Liver (tissue), 8 donors: ENCODE measurements at regions not wholly inside any gene's neighbourhood (a gene's known extent, or its start where the extent isn't known, plus 50 kb on each side); places are given as distances from the start of the nearest gene placed in this dataset.

ENCODE experiments used
- DNase-seq: peaks from one replicate; pipeline ENCODE4 v3.0.0-alpha.2; 2017; ENCODE audit warnings: low spot score
- H3K27ac ChIP-seq, 2 donors: one replicate each; pipeline ENCODE4 v1.7.0; 2013; ENCODE audit warnings: inconsistent platforms in 2 of 2, low read length in 2 of 2, control low read depth in 1 of 2, low read depth in 1 of 2, mild to moderate bottlenecking in 1 of 2
- H3K27me3 ChIP-seq, 4 donors: one replicate each; pipeline versions ENCODE4 v1.6.1 to v1.7.0; 2013; ENCODE audit warnings: low read length in 3 of 4, inconsistent platforms in 1 of 4, mild to moderate bottlenecking in 1 of 4, moderate library complexity in 1 of 4; ENCODE audit not compliant: control insufficient read depth in 4 of 4, insufficient read depth in 4 of 4
- H3K36me3 ChIP-seq, 4 donors: one replicate each; pipeline versions ENCODE4 v1.6.1 to v1.7.0; 2013; ENCODE audit warnings: low read length in 3 of 4, mild to moderate bottlenecking in 3 of 4, low read depth in 1 of 4, moderate library complexity in 1 of 4; ENCODE audit not compliant: control insufficient read depth in 4 of 4, insufficient read depth in 3 of 4
- H3K4me1 ChIP-seq, 4 donors: one replicate each; pipeline versions ENCODE4 v1.6.1 to v1.7.0; 2013; ENCODE audit warnings: low read length in 3 of 4, mild to moderate bottlenecking in 3 of 4, moderate library complexity in 1 of 4; ENCODE audit not compliant: control insufficient read depth in 4 of 4, insufficient read depth in 4 of 4
- H3K4me3 ChIP-seq, 3 donors: one replicate each; pipeline versions ENCODE4 v1.6.1 to v1.7.0; 2013; ENCODE audit warnings: low read length in 3 of 3, control low read depth in 1 of 3, low read depth in 1 of 3, mild to moderate bottlenecking in 1 of 3
- H3K9ac ChIP-seq, 2 donors: one replicate each; pipeline ENCODE4 v1.7.0; 2013; ENCODE audit warnings: low read length in 2 of 2, mild to moderate bottlenecking in 2 of 2, moderate library complexity in 2 of 2, control low read depth in 1 of 2, low read depth in 1 of 2
- H3K9me3 ChIP-seq, 4 donors: one replicate each; pipeline versions ENCODE4 v1.6.1 to v1.7.0; 2013; ENCODE audit warnings: low read length in 3 of 4; ENCODE audit not compliant: control insufficient read depth in 4 of 4
- ATF3 ChIP-seq: IDR thresholded peaks from 2 replicates; pipeline ENCODE4 v1.6.1; 2016; ENCODE audit warnings: antibody characterized with exemption
- CTCF ChIP-seq: fragments of 150-350 bp; IDR thresholded peaks from 2 replicates; pipeline ENCODE4 v1.5.1; 2017; ENCODE audit warnings: improper control_type of control experiment, low read depth, low read length; ENCODE audit not compliant: missing input control
- EGR1 ChIP-seq, 2 donors: IDR thresholded peaks; 2 replicates each; pipeline ENCODE4 v1.6.1; 2016 to 2018; ENCODE audit warnings: antibody characterized with exemption in 2 of 2, low read depth in 2 of 2
- FOXA1 ChIP-seq: IDR thresholded peaks from 2 replicates; pipeline ENCODE4 v1.6.1; 2016; ENCODE audit warnings: antibody characterized with exemption
- FOXA2 ChIP-seq: IDR thresholded peaks from 2 replicates; pipeline ENCODE4 v1.6.1; 2016; ENCODE audit warnings: antibody characterized with exemption
- GABPA ChIP-seq, 2 donors: IDR thresholded peaks in 1 of 2; conservative IDR thresholded peaks in 1 of 2; 2 replicates each; pipeline ENCODE4 v1.6.1; 2016; ENCODE audit warnings: antibody characterized with exemption in 2 of 2, mild to moderate bottlenecking in 1 of 2, moderate library complexity in 1 of 2
- HNF4A ChIP-seq, 2 donors: conservative IDR thresholded peaks; 2 replicates each; pipeline ENCODE4 v1.6.1; 2016; ENCODE audit warnings: antibody characterized with exemption in 2 of 2, mild to moderate bottlenecking in 2 of 2
- HNF4G ChIP-seq: IDR thresholded peaks from 2 replicates; pipeline ENCODE4 v1.6.1; 2016; ENCODE audit warnings: antibody characterized with exemption
- MAX ChIP-seq: IDR thresholded peaks from 2 replicates; pipeline ENCODE4 v1.6.1; 2016; ENCODE audit warnings: antibody characterized with exemption
- NR2F2 ChIP-seq: IDR thresholded peaks from 2 replicates; pipeline ENCODE4 v1.6.1; 2016; ENCODE audit warnings: antibody characterized with exemption
- RAD21 ChIP-seq, 2 donors: IDR thresholded peaks; 2 replicates each; pipeline ENCODE4 v1.6.1; 2016; ENCODE audit warnings: antibody characterized with exemption in 2 of 2, mild to moderate bottlenecking in 2 of 2
- REST ChIP-seq: IDR thresholded peaks from 2 replicates; pipeline ENCODE4 v1.6.1; 2016; ENCODE audit warnings: antibody characterized with exemption, mild to moderate bottlenecking
- RXRA ChIP-seq, 2 donors: IDR thresholded peaks; 2 replicates each; pipeline ENCODE4 v1.6.1; 2017 to 2018; ENCODE audit warnings: antibody characterized with exemption in 2 of 2, mild to moderate bottlenecking in 1 of 2
- SP1 ChIP-seq: IDR thresholded peaks from 2 replicates; pipeline ENCODE4 v1.6.1; 2018; ENCODE audit warnings: antibody characterized with exemption, mild to moderate bottlenecking
- TAF1 ChIP-seq: conservative IDR thresholded peaks from 2 replicates; pipeline ENCODE4 v1.6.1; 2016; ENCODE audit warnings: antibody characterized with exemption, mild to moderate bottlenecking
- YY1 ChIP-seq: IDR thresholded peaks from 2 replicates; pipeline ENCODE4 v1.6.1; 2016; ENCODE audit warnings: antibody characterized with exemption, mild to moderate bottlenecking
- ZBTB33 ChIP-seq: IDR thresholded peaks from 2 replicates; pipeline ENCODE4 v1.6.1; 2016; ENCODE audit warnings: antibody characterized with exemption
- WGBS: extraction: QIAGEN DNeasy Blood & Tissue Kit; methylation state at CpG from one replicate; pipeline ENCODE4 v1.1.7; 2013; 5-methylcytosine and 5-hydroxymethylcytosine counted together
- donor health status: healthy.
- donor health status: healthy.
- donor health status: healthy.
- donor health status: healthy.
- donor health status: healthy.

- DNase-seq = no peak
- TF ChIP-seq SP1 (no peak), MAX (no peak), HNF4G (no peak), GABPA (IDR thresholded peaks at IDR 0.05 in 1 of 2, conservative IDR thresholded peaks at IDR 0.05 in 1 of 2) (no peak), ATF3 (no peak), RXRA (IDR thresholded peaks at IDR 0.05) (no peak), TAF1 (no peak), YY1 (no peak), REST (no peak), ZBTB33 (no peak), NR2F2 (no peak), RAD21 (IDR thresholded peaks at IDR 0.05) (no peak)
- H3K36me3 ChIP-seq = no peaks in the 10 kb centered on the region
- no peaks in the 10 kb centered on the region for H3K9me3 ChIP-seq
- no peaks in the 10 kb centered on the region for H3K27me3 ChIP-seq
- H3K4me3 ChIP-seq = no peak overlapping the region
- no peak overlapping the region for H3K9ac ChIP-seq
- 69% methylated on average over 2 of the region's 2 CpGs for WGBS
- H3K4me1 ChIP-seq = peaks cover 0 to 4% (median 0%) of the 10 kb centered on the region in 4 donors
- H3K27ac ChIP-seq = no peak overlapping the region
These were observed 118.5 kb upstream of the NPFFR2 start for GRCh38 chr4:71913275-71913674.

- Histone ChIP-seq H3K27me3 (no peaks in the 10 kb centered on the region), H3K4me1 (no peaks in the 10 kb centered on the region), H3K27ac (no peak overlapping the region), H3K9ac (no peak overlapping the region), H3K36me3 (no peaks in the 10 kb centered on the region), H3K9me3 (no peaks in the 10 kb centered on the region), H3K4me3 (no peak overlapping the region)
- WGBS = 76% methylated on average over 1 of the region's 1 CpG
- no peak for DNase-seq
- TF ChIP-seq EGR1 (IDR thresholded peaks at IDR 0.05; ENCODE audit: low read depth in 2 of 2) = no peak
- TF ChIP-seq YY1 = no peak
- no peak for TF ChIP-seq REST
- TF ChIP-seq HNF4A (conservative IDR thresholded peaks at IDR 0.05) = no peak
- TF ChIP-seq FOXA2 = no peak
- no peak for TF ChIP-seq FOXA1
- no peak for TF ChIP-seq NR2F2
- TF ChIP-seq CTCF = no peak
These were observed 108.7 kb upstream of the NPFFR2 start for GRCh38 chr4:71923070-71923469.
